ENCODE measurements at regions not wholly inside any gene's neighbourhood (a gene's known extent, or its start where the extent isn't known, plus 50 kb on each side); places are given as distances from the start of the nearest gene placed in this dataset.

- H3K9me3 ChIP-seq (replicated peaks; ENCODE audit: insufficient read depth, low read length) = no peaks in the 10 kb centered on the region
- no peak overlapping the region for H3K27ac ChIP-seq (ENCODE audit: low read length)
- no peak for TF ChIP-seq EZH2phosphoT487 (IDR thresholded peaks at IDR 0.05; ENCODE audit: low read length)
- TF ChIP-seq EZH2 (optimal IDR thresholded peaks at IDR 0.05; ENCODE audit: low read depth, low read length) = no peak
- TF ChIP-seq CTCF (IDR thresholded peaks at IDR 0.05; ENCODE audit: low read length) = no peak
- H3K4me1 ChIP-seq (ENCODE audit: low read length) = no peaks in the 10 kb centered on the region
- no peak overlapping the region for H3K4me2 ChIP-seq (ENCODE audit: low read depth, low read length)
- no peak overlapping the region for H2AFZ ChIP-seq (ENCODE audit: low read length)
- H3K4me3 ChIP-seq (ENCODE audit: low read length) = no peak overlapping the region
- no peak for DNase-seq
- no peaks in the 10 kb centered on the region for H3K36me3 ChIP-seq (replicated peaks; ENCODE audit: insufficient read depth, low read length)
- no peaks in the 10 kb centered on the region for H3K9me2 ChIP-seq (replicated peaks; ENCODE audit: insufficient read depth, low read length)
- H3K79me2 ChIP-seq (ENCODE audit: low read length) = no peaks in the 10 kb centered on the region
- no peaks in the 10 kb centered on the region for H4K20me1 ChIP-seq (ENCODE audit: insufficient read depth, low read length)
- H3K9ac ChIP-seq (ENCODE audit: low read length) = no peak overlapping the region
- H3K27me3 ChIP-seq (replicated peaks; ENCODE audit: insufficient read depth, low read length) = no peaks in the 10 kb centered on the region
- H3F3A ChIP-seq (ENCODE audit: insufficient read depth, low read length) = no peaks in the 10 kb centered on the region
These were observed 219.0 kb downstream of the CRPPA start for GRCh38 chr7:16202303-16202702.

GRCh38 chr7:16200591-16200990, 220.7 kb downstream of the CRPPA start:
- Histone ChIP-seq H3K27ac (ENCODE audit: low read length) (no peak overlapping the region), H3K9ac (ENCODE audit: low read length) (no peak overlapping the region), H3K27me3 (replicated peaks; ENCODE audit: insufficient read depth, low read length) (no peaks in the 10 kb centered on the region), H3K9me2 (replicated peaks; ENCODE audit: insufficient read depth, low read length) (no peaks in the 10 kb centered on the region), H3K4me1 (ENCODE audit: low read length) (no peaks in the 10 kb centered on the region), H3F3A (ENCODE audit: insufficient read depth, low read length) (no peaks in the 10 kb centered on the region; the same call in 1 of the 2 replicates), H3K4me2 (ENCODE audit: low read depth, low read length) (no peak overlapping the region), H3K4me3 (ENCODE audit: low read length) (no peak overlapping the region), H3K9me3 (replicated peaks; ENCODE audit: insufficient read depth, low read length) (no peaks in the 10 kb centered on the region), H3K36me3 (replicated peaks; ENCODE audit: insufficient read depth, low read length) (no peaks in the 10 kb centered on the region), H2AFZ (ENCODE audit: low read length) (no peak overlapping the region), H4K20me1 (ENCODE audit: insufficient read depth, low read length) (no peaks in the 10 kb centered on the region), H3K79me2 (ENCODE audit: low read length) (no peaks in the 10 kb centered on the region)
- TF ChIP-seq EZH2 (optimal IDR thresholded peaks at IDR 0.05; ENCODE audit: low read depth, low read length) (no peak), CTCF (IDR thresholded peaks at IDR 0.05; ENCODE audit: low read length) (no peak), EZH2phosphoT487 (IDR thresholded peaks at IDR 0.05; ENCODE audit: low read length) (no peak)
- DNase-seq = no peak

GRCh38 chr7:16193631-16194030, 227.7 kb downstream of the CRPPA start:
- Histone ChIP-seq H3K4me2 (ENCODE audit: low read depth, low read length) (no peak overlapping the region), H3K79me2 (ENCODE audit: low read length) (no peaks in the 10 kb centered on the region), H2AFZ (ENCODE audit: low read length) (no peak overlapping the region), H3F3A (ENCODE audit: insufficient read depth, low read length) (no peaks in the 10 kb centered on the region; the same call in 1 of the 2 replicates), H3K36me3 (replicated peaks; ENCODE audit: insufficient read depth, low read length) (no peaks in the 10 kb centered on the region), H3K4me3 (ENCODE audit: low read length) (no peak overlapping the region), H3K4me1 (ENCODE audit: low read length) (no peaks in the 10 kb centered on the region), H3K9me2 (replicated peaks; ENCODE audit: insufficient read depth, low read length) (no peaks in the 10 kb centered on the region), H3K9me3 (replicated peaks; ENCODE audit: insufficient read depth, low read length) (no peaks in the 10 kb centered on the region), H3K9ac (ENCODE audit: low read length) (no peak overlapping the region), H3K27ac (ENCODE audit: low read length) (no peak overlapping the region), H4K20me1 (ENCODE audit: insufficient read depth, low read length) (no peaks in the 10 kb centered on the region; the same call in 1 of the 2 replicates), H3K27me3 (replicated peaks; ENCODE audit: insufficient read depth, low read length) (no peaks in the 10 kb centered on the region)
- DNase-seq = no peak
- TF ChIP-seq EZH2 (optimal IDR thresholded peaks at IDR 0.05; ENCODE audit: low read depth, low read length) (no peak), CTCF (IDR thresholded peaks at IDR 0.05; ENCODE audit: low read length) (no peak), EZH2phosphoT487 (IDR thresholded peaks at IDR 0.05; ENCODE audit: low read length) (no peak)

Measured in MM.1S (cell line).